CD14-positive monocyte (primary cell): ENCODE measurements at regions not wholly inside any gene's neighbourhood (a gene's known extent, or its start where the extent isn't known, plus 50 kb on each side); places are given as distances from the start of the nearest gene placed in this dataset.
A peak's percentile ranks its signal among the peaks of the same experiment; 100 is the strongest.

ENCODE experiments used
- DNase-seq, 3 donors: peaks; one replicate each; pipeline ENCODE4 v3.0.0-alpha.2; 2011 to 2022
- H2AFZ ChIP-seq: 2 replicates; pipeline ENCODE4 v1.6.0; 2012; ENCODE audit warnings: mild to moderate bottlenecking, low read depth, low read length, inconsistent platforms; ENCODE audit not compliant: insufficient read depth, poor library complexity, severe bottlenecking
- H3K27ac ChIP-seq, 2 donors: 1 replicate in 1 of 2; 2 replicates in 1 of 2; pipeline ENCODE4 v1.5.1; 2012 to 2013; ENCODE audit warnings: low read length in 2 of 2, control low read depth in 1 of 2, inconsistent platforms in 1 of 2, low read depth in 1 of 2, mild to moderate bottlenecking in 1 of 2
- H3K27me3 ChIP-seq, 2 donors: one replicate each; pipeline versions ENCODE4 v1.6.0 to v1.6.1; 2011 to 2013; ENCODE audit warnings: low read length in 2 of 2; ENCODE audit not compliant: control insufficient read depth in 2 of 2, insufficient read depth in 2 of 2
- H3K36me3 ChIP-seq, 2 donors: replicated peaks in 1 of 2; 1 replicate in 1 of 2; 2 replicates in 1 of 2; pipeline versions ENCODE4 v1.5.1 to v1.6.1; 2012 to 2013; ENCODE audit warnings: low read length in 2 of 2, control low read depth in 1 of 2, inconsistent platforms in 1 of 2, mild to moderate bottlenecking in 1 of 2; ENCODE audit not compliant: insufficient read depth in 2 of 2, control insufficient read depth in 1 of 2
- H3K4me1 ChIP-seq, 2 donors: 1 replicate in 1 of 2; 2 replicates in 1 of 2; pipeline versions ENCODE4 v1.5.1 to v1.6.1; 2012 to 2013; ENCODE audit warnings: low read length in 2 of 2, control low read depth in 1 of 2, inconsistent platforms in 1 of 2, mild to moderate bottlenecking in 1 of 2, moderate library complexity in 1 of 2; ENCODE audit not compliant: insufficient read depth in 2 of 2, control insufficient read depth in 1 of 2
- H3K4me2 ChIP-seq: replicated peaks from 2 replicates; pipeline ENCODE3; 2012; ENCODE audit warnings: low read length, moderate library complexity, mild to moderate bottlenecking; ENCODE audit not compliant: poor library complexity, severe bottlenecking; ENCODE audit errors: extremely low read depth
- H3K4me3 ChIP-seq, 3 experiments: fragments of 200-600 bp in 1 of 3; sonication (generic) in 1 of 3; replicated peaks in 1 of 3; 1 replicate in 2 of 3; 2 replicates in 1 of 3; pipeline ENCODE4 v1.5.1; 2011 to 2013; ENCODE audit warnings: low read length in 3 of 3, mild to moderate bottlenecking in 3 of 3, control low read depth in 2 of 3, low read depth in 2 of 3, inconsistent platforms in 1 of 3, moderate library complexity in 1 of 3
- H3K79me2 ChIP-seq: 2 replicates; pipeline ENCODE4 v1.6.0; 2012; ENCODE audit warnings: mild to moderate bottlenecking, control low read depth, inconsistent platforms, low read length, moderate library complexity; ENCODE audit not compliant: insufficient read depth
- H3K9ac ChIP-seq: 2 replicates; pipeline ENCODE4 v1.6.0; 2017; ENCODE audit warnings: low read length, mild to moderate bottlenecking; ENCODE audit not compliant: insufficient read depth, poor library complexity, severe bottlenecking
- H3K9me3 ChIP-seq, 2 donors: replicated peaks in 1 of 2; 1 replicate in 1 of 2; 2 replicates in 1 of 2; pipeline versions ENCODE4 v1.5.1 to v1.6.1; 2012 to 2013; ENCODE audit warnings: low read length in 2 of 2, control low read depth in 1 of 2; ENCODE audit not compliant: control insufficient read depth in 1 of 2, insufficient read depth in 1 of 2
- H4K20me1 ChIP-seq: 2 replicates; pipeline ENCODE4 v1.6.0; 2012; ENCODE audit warnings: mild to moderate bottlenecking, low read length, control low read depth, moderate library complexity; ENCODE audit not compliant: insufficient read depth
- H3K27ac Mint-ChIP-seq, 7 donors: one replicate each; pipeline ENCODE4 v1.8.0; 2020; ENCODE audit warnings: mild to moderate bottlenecking in 7 of 7, mixed read lengths in 7 of 7, moderate library complexity in 6 of 7, inconsistent platforms in 2 of 7
- H3K27me3 Mint-ChIP-seq, 3 donors: one replicate each; pipeline ENCODE4 v1.8.0; 2021 to 2022; ENCODE audit warnings: low read depth in 3 of 3, mild to moderate bottlenecking in 3 of 3, mixed read lengths in 3 of 3, moderate library complexity in 3 of 3, inconsistent platforms in 1 of 3
- H3K36me3 Mint-ChIP-seq, 2 donors: one replicate each; pipeline ENCODE4 v1.8.0; 2020; ENCODE audit warnings: mixed read lengths in 2 of 2, inconsistent platforms in 1 of 2, mild to moderate bottlenecking in 1 of 2
- H3K4me1 Mint-ChIP-seq: one replicate; pipeline ENCODE4 v1.8.0; 2020; ENCODE audit warnings: mild to moderate bottlenecking, mixed read lengths
- H3K4me3 Mint-ChIP-seq, 2 donors: one replicate each; pipeline ENCODE4 v1.8.0; 2020; ENCODE audit warnings: mild to moderate bottlenecking in 2 of 2, mixed read lengths in 2 of 2, moderate library complexity in 1 of 2
- H3K9me3 Mint-ChIP-seq, 7 donors: one replicate each; pipeline ENCODE4 v1.8.0; 2020 to 2022; ENCODE audit warnings: mixed read lengths in 7 of 7, mild to moderate bottlenecking in 6 of 7, moderate library complexity in 6 of 7, inconsistent platforms in 2 of 7
- WGBS: methylation state at CpG from one replicate; pipeline ENCODE4 v1.1.5; 2013; ENCODE audit warnings: missing lambda C conversion rate; ENCODE audit not compliant: insufficient coverage; 5-methylcytosine and 5-hydroxymethylcytosine counted together
- intact Hi-C, 2 donors: fragments of 100-400 bp; cut with micrococcal nuclease; formaldehyde crosslinking; loops; one replicate each; pipeline versions ENCODE4 v1.15.0 to v1.15.1; 2023
- TF ChIP-seq, protein P1 (sequence below): fragments of 200-600 bp; IDR thresholded peaks from one replicate; pipeline ENCODE4 v1.8.0; 2022; ENCODE audit warnings: antibody characterized with exemption, mild to moderate bottlenecking

DNA sequence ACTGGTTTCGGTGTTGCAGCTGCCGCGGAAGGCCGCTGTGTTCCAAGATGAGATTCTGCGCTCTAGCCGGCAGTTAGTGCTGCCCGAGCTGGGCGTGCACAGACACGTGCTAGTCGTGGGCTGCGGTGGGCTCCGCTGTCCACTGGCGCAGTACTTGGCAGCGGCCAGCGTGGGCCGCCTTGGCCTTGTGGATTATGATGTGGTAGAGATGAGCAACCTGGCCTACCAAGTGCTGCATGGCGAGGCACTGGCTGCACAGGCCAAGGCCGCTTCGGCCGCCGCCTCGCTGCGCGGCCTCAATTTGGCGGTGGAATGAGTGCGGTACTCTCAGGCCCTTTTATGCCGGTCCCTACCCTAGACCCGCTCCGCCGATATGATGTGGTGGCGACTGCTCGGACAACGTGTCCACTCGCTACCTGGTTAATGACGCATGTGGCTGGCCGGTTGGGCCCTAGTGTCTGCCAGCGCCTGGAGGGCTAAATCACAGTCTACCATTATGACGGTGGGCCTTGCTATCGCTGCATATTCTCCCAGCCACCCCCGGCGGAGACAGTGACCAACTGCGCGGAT is 102.2 kb downstream of the SNAPC1 start:
- H3K79me2 ChIP-seq = no peaks in the 10 kb centered on the region
- DNase-seq = no peak
- H2AFZ ChIP-seq = no peak overlapping the region
- H3K27me3 ChIP-seq = no peaks in the 10 kb centered on the region
- H4K20me1 ChIP-seq = no peaks in the 10 kb centered on the region
- peaks cover 3 to 16% of the 10 kb centered on the region in 2 donors for H3K4me1 ChIP-seq
- intact Hi-C loops = no loop called here
- Mint-ChIP-seq H3K27me3 (peaks cover 0 to 2% (median 1%) of the 10 kb centered on the region in 3 donors), H3K27ac (peak overlapping the region in 1 of 7 donors; percentile 50), H3K4me1 (peaks cover 14% of the 10 kb centered on the region), H3K36me3 (no peaks in the 10 kb centered on the region), H3K4me3 (no peak overlapping the region), H3K9me3 (peaks cover 4 to 11% (median 7%) of the 10 kb centered on the region in 7 donors)
- H3K4me3 ChIP-seq = no peak overlapping the region
- H3K9ac ChIP-seq = no peak overlapping the region
- H3K4me2 ChIP-seq = no peak overlapping the region
- TF ChIP-seq, protein P1, sequence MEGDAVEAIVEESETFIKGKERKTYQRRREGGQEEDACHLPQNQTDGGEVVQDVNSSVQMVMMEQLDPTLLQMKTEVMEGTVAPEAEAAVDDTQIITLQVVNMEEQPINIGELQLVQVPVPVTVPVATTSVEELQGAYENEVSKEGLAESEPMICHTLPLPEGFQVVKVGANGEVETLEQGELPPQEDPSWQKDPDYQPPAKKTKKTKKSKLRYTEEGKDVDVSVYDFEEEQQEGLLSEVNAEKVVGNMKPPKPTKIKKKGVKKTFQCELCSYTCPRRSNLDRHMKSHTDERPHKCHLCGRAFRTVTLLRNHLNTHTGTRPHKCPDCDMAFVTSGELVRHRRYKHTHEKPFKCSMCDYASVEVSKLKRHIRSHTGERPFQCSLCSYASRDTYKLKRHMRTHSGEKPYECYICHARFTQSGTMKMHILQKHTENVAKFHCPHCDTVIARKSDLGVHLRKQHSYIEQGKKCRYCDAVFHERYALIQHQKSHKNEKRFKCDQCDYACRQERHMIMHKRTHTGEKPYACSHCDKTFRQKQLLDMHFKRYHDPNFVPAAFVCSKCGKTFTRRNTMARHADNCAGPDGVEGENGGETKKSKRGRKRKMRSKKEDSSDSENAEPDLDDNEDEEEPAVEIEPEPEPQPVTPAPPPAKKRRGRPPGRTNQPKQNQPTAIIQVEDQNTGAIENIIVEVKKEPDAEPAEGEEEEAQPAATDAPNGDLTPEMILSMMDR = no peak
- no peak overlapping the region for H3K27ac ChIP-seq
- WGBS = 95% methylated on average over 43 of the region's 43 CpGs
- peaks cover 0 to 11% of the 10 kb centered on the region in 2 donors for H3K9me3 ChIP-seq
- no peaks in the 10 kb centered on the region for H3K36me3 ChIP-seq

DNA sequence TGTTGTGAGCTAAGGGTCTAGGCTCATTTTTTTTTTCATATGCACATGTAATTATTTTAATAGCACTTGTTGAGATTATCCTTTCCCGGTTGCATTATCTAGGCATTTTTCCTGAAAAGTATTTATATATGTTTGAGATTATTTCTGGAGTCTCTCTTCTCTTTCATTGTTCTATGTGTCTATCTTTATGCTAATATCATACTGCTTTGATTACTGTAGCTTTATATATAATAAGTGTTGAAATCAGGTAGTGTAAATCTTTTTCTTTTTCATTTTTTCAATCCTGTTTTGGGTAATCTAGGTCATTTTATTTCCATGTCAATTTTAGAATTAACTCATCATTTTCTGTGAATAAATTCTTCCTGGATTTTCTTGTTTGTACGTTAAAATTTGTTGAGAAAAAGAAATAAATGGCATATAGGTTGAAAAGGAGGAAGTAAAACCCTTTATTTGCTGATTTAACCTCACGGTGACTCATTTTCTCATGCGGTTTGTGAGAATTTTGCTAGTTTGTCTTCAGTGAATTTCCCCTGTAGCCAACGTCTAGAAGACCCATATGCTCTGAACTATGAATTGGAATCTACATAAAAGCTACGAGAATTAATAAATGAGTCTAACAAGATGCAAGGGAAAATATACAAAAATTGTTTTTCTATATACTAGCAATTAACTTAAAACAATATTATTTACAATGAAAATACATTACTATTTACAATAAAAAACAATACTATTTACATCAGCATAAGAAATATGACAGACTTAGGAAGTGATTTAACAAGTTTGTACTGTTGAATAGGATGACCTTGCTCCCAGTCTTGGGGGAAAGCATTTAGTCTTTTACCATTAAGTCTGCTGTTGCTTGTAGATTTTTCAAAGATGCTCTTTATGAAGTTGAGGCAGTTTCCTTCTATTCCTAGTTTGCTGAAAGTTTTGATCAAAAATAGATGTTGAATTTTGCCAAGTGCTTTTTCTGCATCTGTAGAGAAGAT is 105.0 kb downstream of the SNAPC1 start:
- no peak overlapping the region for H3K4me3 ChIP-seq
- peaks cover 0 to 2% (median 2%) of the 10 kb centered on the region in 3 donors for H3K27me3 Mint-ChIP-seq
- H2AFZ ChIP-seq = no peak overlapping the region
- peaks cover 14% of the 10 kb centered on the region for H3K4me1 Mint-ChIP-seq
- H3K27ac ChIP-seq = no peak overlapping the region
- intact Hi-C loops = no loop called here
- WGBS = no CpG with 5 or more reads among the region's 6 CpGs
- TF ChIP-seq, protein P1 = no peak
- H3K4me3 Mint-ChIP-seq = peak overlapping the region in 1 of 2 donors; percentile 42
- DNase-seq = peak; percentile 59 to 82 (median 68)
- no peaks in the 10 kb centered on the region for H3K36me3 ChIP-seq
- no peaks in the 10 kb centered on the region for H3K27me3 ChIP-seq
- peaks cover 3 to 16% of the 10 kb centered on the region in 2 donors for H3K4me1 ChIP-seq
- H3K79me2 ChIP-seq = no peaks in the 10 kb centered on the region
- H3K9me3 ChIP-seq = peaks cover 14 to 16% of the 10 kb centered on the region in 2 donors
- no peaks in the 10 kb centered on the region for H3K36me3 Mint-ChIP-seq
- H4K20me1 ChIP-seq = no peaks in the 10 kb centered on the region
- H3K9ac ChIP-seq = no peak overlapping the region
- peaks cover 10 to 22% (median 20%) of the 10 kb centered on the region in 7 donors for H3K9me3 Mint-ChIP-seq
- peak overlapping the region in 2 of 7 donors; percentile 17 to 35 for H3K27ac Mint-ChIP-seq
- H3K4me2 ChIP-seq = peak overlapping the region; percentile 8
